Peyer's patch (tissue), 4 donors: ENCODE measurements at regions not wholly inside any gene's neighbourhood (a gene's known extent, or its start where the extent isn't known, plus 50 kb on each side); places are given as distances from the start of the nearest gene placed in this dataset.

Experiments used
- DNase-seq, 3 donors: peaks; one replicate each; pipeline ENCODE4 v3.0.0-alpha.2; 2017 to 2019
- H3K27ac ChIP-seq, 4 donors: fragments of 200-600 bp; sonication (generic); one replicate each; pipeline ENCODE4 v1.5.1; 2016 to 2019
- H3K27me3 ChIP-seq, 2 donors: fragments of 200-600 bp; sonication (generic); one replicate each; pipeline ENCODE4 v1.5.1; 2019
- H3K36me3 ChIP-seq, 3 donors: fragments of 200-600 bp; sonication (generic); one replicate each; pipeline ENCODE4 v1.5.1; 2016 to 2019
- H3K4me1 ChIP-seq, 4 donors: fragments of 200-600 bp; sonication (generic); one replicate each; pipeline ENCODE4 v1.5.1; 2016 to 2019
- H3K4me3 ChIP-seq, 4 donors: fragments of 200-600 bp; sonication (generic); 1 replicate in 3 of 4; 2 replicates in 1 of 4; pipeline ENCODE4 v1.5.1; 2016 to 2019; ENCODE audit warnings: mild to moderate bottlenecking in 1 of 4
- H3K9me3 ChIP-seq, 4 donors: fragments of 200-600 bp; sonication (generic); one replicate each; pipeline ENCODE4 v1.5.1; 2016 to 2019; ENCODE audit warnings: mild to moderate bottlenecking in 1 of 4
- POLR2A ChIP-seq, 2 donors: fragments of 450-650 bp; IDR thresholded peaks; one replicate each; pipeline ENCODE4 v1.5.1; 2017; ENCODE audit warnings: antibody characterized with exemption in 2 of 2, mild to moderate bottlenecking in 2 of 2, moderate library complexity in 2 of 2
- TF ChIP-seq, protein P1 (sequence below), 6 experiments: fragments of 450-650 bp in 4 of 6; fragments of 200-600 bp in 2 of 6; sonication (generic) in 1 of 6; IDR thresholded peaks; one replicate each; pipeline ENCODE4 v1.5.1; 2017 to 2019; ENCODE audit warnings: antibody characterized with exemption in 6 of 6, mild to moderate bottlenecking in 3 of 6, moderate library complexity in 1 of 6

DNA sequence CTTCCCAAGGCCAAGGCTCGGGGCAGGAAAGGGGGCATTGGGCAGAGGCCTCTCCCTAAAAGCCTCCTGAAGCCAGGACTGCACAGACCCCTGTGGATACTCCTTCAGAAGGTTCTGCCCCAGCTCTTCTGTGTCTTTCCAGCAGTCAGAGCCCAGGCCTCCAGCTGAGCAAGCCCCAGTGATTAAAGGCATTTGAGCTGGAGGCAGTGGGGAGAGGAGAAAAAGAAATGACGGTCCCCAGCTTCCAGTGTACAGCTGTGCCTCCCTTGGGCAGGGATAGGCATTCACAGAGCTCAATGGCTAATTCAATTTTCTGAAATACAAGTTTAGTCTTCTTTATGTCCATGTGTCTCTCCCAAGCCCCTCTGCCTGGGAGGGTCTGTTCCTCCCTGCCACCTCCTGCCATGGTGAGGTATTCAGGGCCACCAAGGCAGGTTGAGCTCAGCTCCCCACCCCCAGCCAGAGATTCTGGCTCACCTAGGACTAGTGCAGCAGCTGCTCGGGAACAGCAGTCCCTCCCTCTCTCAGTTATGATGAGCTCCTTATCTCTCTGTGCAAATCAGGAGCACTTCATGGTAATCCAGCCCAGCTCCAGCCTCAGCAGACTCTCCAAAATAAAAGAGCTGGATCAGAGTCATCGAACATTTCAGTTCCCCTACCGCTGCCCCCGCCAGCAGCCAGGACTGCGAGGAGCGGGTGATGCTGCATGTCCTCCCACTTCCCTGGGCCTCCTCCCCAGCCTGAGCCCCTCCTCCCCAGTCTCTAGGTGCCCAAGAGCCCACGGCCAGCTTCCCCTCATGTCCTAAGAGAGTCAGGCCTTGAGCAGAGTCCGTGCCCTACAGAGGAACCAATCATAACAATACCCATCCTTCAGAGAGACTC, 208.4 kb upstream of the ZC3H12A start:
- no peak overlapping the region for H3K27ac ChIP-seq
- no peaks in the 10 kb centered on the region for H3K4me1 ChIP-seq
- H3K27me3 ChIP-seq, result no peaks in the 10 kb centered on the region
- H3K9me3 ChIP-seq, result no peaks in the 10 kb centered on the region
- no peak for TF ChIP-seq POLR2A (IDR thresholded peaks at IDR 0.05)
- TF ChIP-seq, protein P1, sequence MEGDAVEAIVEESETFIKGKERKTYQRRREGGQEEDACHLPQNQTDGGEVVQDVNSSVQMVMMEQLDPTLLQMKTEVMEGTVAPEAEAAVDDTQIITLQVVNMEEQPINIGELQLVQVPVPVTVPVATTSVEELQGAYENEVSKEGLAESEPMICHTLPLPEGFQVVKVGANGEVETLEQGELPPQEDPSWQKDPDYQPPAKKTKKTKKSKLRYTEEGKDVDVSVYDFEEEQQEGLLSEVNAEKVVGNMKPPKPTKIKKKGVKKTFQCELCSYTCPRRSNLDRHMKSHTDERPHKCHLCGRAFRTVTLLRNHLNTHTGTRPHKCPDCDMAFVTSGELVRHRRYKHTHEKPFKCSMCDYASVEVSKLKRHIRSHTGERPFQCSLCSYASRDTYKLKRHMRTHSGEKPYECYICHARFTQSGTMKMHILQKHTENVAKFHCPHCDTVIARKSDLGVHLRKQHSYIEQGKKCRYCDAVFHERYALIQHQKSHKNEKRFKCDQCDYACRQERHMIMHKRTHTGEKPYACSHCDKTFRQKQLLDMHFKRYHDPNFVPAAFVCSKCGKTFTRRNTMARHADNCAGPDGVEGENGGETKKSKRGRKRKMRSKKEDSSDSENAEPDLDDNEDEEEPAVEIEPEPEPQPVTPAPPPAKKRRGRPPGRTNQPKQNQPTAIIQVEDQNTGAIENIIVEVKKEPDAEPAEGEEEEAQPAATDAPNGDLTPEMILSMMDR (IDR thresholded peaks at IDR 0.05), result no peak
- no peak for DNase-seq
- H3K4me3 ChIP-seq, result no peak overlapping the region
- H3K36me3 ChIP-seq, result no peaks in the 10 kb centered on the region

DNA sequence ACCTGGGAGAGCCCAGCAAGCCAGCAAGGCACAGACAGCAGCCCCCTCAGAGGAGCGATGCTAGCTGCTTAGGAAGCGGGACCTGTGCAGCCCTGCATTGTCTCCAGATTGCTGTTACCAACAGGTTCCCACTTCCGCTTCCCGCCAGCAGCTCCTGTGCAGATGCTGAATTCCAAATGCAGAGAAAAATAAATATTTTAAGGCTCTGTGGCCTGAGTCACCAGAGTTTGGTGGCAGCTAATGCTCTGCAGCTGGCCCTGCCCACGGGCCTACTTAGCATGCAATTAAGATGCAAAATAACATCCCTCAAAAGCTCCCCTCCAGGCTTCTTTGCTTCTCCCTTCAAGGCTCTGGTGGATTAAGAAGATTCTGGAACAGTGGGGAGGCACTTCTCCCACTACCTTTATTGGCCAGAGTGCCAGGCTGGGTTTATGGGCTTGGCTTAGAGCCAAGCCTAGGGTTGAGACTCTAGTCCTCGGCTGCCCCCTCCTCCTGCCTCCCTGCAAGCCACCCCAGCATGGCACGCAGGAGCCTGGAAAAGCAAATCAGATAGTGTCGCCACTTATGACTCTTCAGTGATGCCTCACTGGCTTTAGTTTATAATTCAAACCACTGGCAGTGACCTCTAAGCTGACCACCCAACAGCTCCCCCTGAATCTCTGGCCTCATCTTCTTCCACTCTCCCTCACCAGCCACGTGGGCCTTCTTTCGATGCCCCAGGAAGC, 207.1 kb upstream of the ZC3H12A start:
- TF ChIP-seq, protein P1 (IDR thresholded peaks at IDR 0.05), result no peak
- no peak for TF ChIP-seq POLR2A (IDR thresholded peaks at IDR 0.05)
- H3K4me1 ChIP-seq, result no peaks in the 10 kb centered on the region
- no peaks in the 10 kb centered on the region for H3K9me3 ChIP-seq
- no peak overlapping the region for H3K4me3 ChIP-seq
- DNase-seq, result no peak
- H3K27ac ChIP-seq, result no peak overlapping the region
- no peaks in the 10 kb centered on the region for H3K36me3 ChIP-seq
- H3K27me3 ChIP-seq, result no peaks in the 10 kb centered on the region

DNA sequence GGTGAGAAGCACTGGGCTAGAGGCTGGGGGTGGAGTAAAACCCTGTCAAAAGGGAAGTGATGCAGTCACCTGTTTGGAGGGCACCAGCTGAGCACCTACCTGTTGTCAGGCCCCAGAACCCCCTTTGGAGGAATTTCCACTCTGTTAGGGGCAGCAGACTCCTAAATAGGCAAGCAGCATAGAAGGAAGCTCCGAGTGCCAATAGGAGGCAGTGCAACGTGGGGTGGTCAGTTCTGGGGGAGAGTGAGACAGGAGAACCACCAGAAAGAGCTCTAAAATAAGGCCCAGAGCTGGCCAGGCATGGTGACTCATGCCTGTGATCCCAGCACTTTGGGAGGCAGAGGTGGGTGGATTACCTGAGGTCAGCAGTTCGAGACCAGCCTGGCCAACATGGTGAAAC, 203.7 kb upstream of the ZC3H12A start:
- no peaks in the 10 kb centered on the region for H3K27me3 ChIP-seq
- no peaks in the 10 kb centered on the region for H3K36me3 ChIP-seq
- DNase-seq, result no peak
- no peaks in the 10 kb centered on the region for H3K4me1 ChIP-seq
- H3K27ac ChIP-seq, result no peak overlapping the region
- H3K9me3 ChIP-seq, result no peaks in the 10 kb centered on the region
- H3K4me3 ChIP-seq, result no peak overlapping the region
- TF ChIP-seq, protein P1 (IDR thresholded peaks at IDR 0.05), result no peak
- TF ChIP-seq POLR2A (IDR thresholded peaks at IDR 0.05), result no peak

DNA sequence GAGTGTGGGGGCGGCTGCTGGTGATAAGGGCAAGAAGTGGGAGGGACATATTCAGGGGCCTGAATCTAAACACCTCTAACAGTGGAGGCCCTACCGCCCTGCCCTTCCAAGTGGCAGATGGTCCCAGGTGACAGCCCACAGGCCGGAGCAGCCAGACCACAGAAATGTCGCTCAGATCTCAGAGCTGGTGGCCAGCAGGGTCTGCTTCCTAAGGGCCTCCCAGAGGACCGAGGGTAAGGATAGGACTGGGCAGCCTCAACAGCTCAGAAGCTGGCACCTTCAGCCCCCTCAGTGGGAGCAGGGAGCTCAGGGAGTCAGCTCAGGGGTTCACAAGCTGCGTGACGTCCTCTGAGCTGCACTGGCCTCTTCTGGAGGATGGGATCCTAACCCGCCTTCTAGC, 201.8 kb upstream of the ZC3H12A start:
- no peak for DNase-seq

DNA sequence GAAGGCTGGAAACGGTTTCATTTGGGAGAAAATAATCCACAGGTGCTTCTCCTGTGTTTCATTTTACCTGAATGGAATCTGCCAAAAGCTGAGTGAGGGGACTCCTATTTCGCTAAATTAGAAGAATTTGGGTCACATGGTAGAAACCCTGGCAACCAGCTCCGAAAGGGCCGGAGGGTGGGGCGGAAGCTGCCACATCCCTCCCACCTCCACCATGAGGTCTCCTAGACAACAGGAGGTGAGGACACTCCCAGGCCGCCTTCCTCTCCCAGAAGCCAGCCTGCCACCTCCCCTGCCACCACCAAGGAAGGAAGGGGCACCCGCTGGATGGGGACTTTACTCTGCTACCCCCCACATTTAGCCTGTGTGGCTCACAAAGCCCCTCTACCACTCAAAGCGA, 199.9 kb upstream of the ZC3H12A start:
- TF ChIP-seq POLR2A (IDR thresholded peaks at IDR 0.05), result no peak
- TF ChIP-seq, protein P1 (IDR thresholded peaks at IDR 0.05), result no peak
- Histone ChIP-seq H3K27ac (no peak overlapping the region), H3K27me3 (no peaks in the 10 kb centered on the region)

More for the DNA sequence above, 201.8 kb upstream of the ZC3H12A start:
- H3K36me3 ChIP-seq, result no peaks in the 10 kb centered on the region
- H3K4me3 ChIP-seq, result no peak overlapping the region
- H3K27ac ChIP-seq, result no peak overlapping the region
- H3K4me1 ChIP-seq, result no peaks in the 10 kb centered on the region
- no peaks in the 10 kb centered on the region for H3K9me3 ChIP-seq
- H3K27me3 ChIP-seq, result no peaks in the 10 kb centered on the region
- TF ChIP-seq, protein P1 (IDR thresholded peaks at IDR 0.05), result no peak
- no peak for TF ChIP-seq POLR2A (IDR thresholded peaks at IDR 0.05)

More for the DNA sequence above, 199.9 kb upstream of the ZC3H12A start:
- Histone ChIP-seq H3K4me3 (no peak overlapping the region), H3K4me1 (no peaks in the 10 kb centered on the region), H3K9me3 (no peaks in the 10 kb centered on the region), H3K36me3 (no peaks in the 10 kb centered on the region)
- no peak for DNase-seq
